OCI-LY7 (cell line): ENCODE measurements at regions not wholly inside any gene's neighbourhood (a gene's known extent, or its start where the extent isn't known, plus 50 kb on each side); places are given as distances from the start of the nearest gene placed in this dataset.
A peak's percentile ranks its signal among the peaks of the same experiment; 100 is the strongest.

Source experiments
- BruUV-seq: library from RNA; stranded (reverse); fragments of 400-500 nt; replicated peaks from 2 replicates; lab custom pipeline; 2021; lab: Mats Ljungman, UMichigan
- CTCF ChIA-PET: fragments of 300-600 bp; sonication (Branson Sonifier 250); formaldehyde crosslinking; loops from one replicate; lab custom pipeline; 2022; ENCODE audit warnings: antibody characterized with exemption; ENCODE audit not compliant: unreplicated experiment; lab: Charles Lee
- POLR2A ChIA-PET: fragments of 300-600 bp; sonication (Branson Sonifier 250); formaldehyde crosslinking; loops from one replicate; lab custom pipeline; 2022; ENCODE audit warnings: antibody characterized with exemption; lab: Charles Lee
- DNase-seq: peaks from one replicate; pipeline ENCODE4 v3.0.0-alpha.2; 2015; ENCODE audit warnings: low spot score
- H2AFZ ChIP-seq: fragments of 200-600 bp; sonication (generic), shearing (Covaris generic); 2 replicates; pipeline ENCODE4 v1.6.1; 2014; ENCODE audit warnings: mild to moderate bottlenecking, antibody characterized with exemption, low read length, moderate library complexity
- H3K27ac ChIP-seq: fragments of 200-600 bp; sonication (generic); 2 replicates; pipeline ENCODE4 v1.5.1; 2014; ENCODE audit warnings: mixed run types, low read depth, mild to moderate bottlenecking, moderate library complexity, low read length, inconsistent platforms; ENCODE audit not compliant: poor library complexity, severe bottlenecking
- H3K36me3 ChIP-seq: fragments of 200-600 bp; sonication (generic); 2 replicates; pipeline ENCODE4 v1.6.1; 2014; ENCODE audit warnings: mild to moderate bottlenecking, antibody characterized with exemption, low read length, moderate library complexity, mixed read lengths; ENCODE audit not compliant: insufficient read depth
- H3K4me1 ChIP-seq: fragments of 200-600 bp; sonication (generic); 2 replicates; pipeline ENCODE4 v1.5.1; 2014; ENCODE audit warnings: mild to moderate bottlenecking, low read length; ENCODE audit not compliant: insufficient read depth, poor library complexity, severe bottlenecking
- H3K4me2 ChIP-seq: fragments of 200-600 bp; sonication (generic); 2 replicates; pipeline ENCODE4 v1.6.1; 2014; ENCODE audit warnings: mild to moderate bottlenecking, low read length
- H3K4me3 ChIP-seq: fragments of 200-600 bp; sonication (generic); 2 replicates; pipeline ENCODE4 v1.5.1; 2014; ENCODE audit warnings: mild to moderate bottlenecking, low read depth, low read length; ENCODE audit not compliant: poor library complexity, severe bottlenecking
- H3K79me2 ChIP-seq: fragments of 200-600 bp; sonication (generic); 2 replicates; pipeline ENCODE4 v1.6.1; 2016; ENCODE audit warnings: low read depth, mild to moderate bottlenecking, low read length, moderate library complexity, mixed read lengths; ENCODE audit not compliant: insufficient read depth
- H3K9me2 ChIP-seq: fragments of 200-600 bp; sonication (generic); 2 replicates; pipeline ENCODE4 v1.6.1; 2016; ENCODE audit warnings: mild to moderate bottlenecking, low read length, mixed read lengths; ENCODE audit not compliant: insufficient read depth
- H3K9me3 ChIP-seq: fragments of 200-600 bp; sonication (generic); 2 replicates; pipeline ENCODE4 v1.6.1; 2014; ENCODE audit warnings: mild to moderate bottlenecking, mixed run types, low read length, mixed read lengths
- H4K20me1 ChIP-seq: fragments of 200-600 bp; sonication (generic); 2 replicates; pipeline ENCODE4 v1.6.1; 2014; ENCODE audit warnings: mild to moderate bottlenecking, antibody characterized with exemption, low read length, moderate library complexity, mixed read lengths; ENCODE audit not compliant: insufficient read depth
- CTCF ChIP-seq: fragments of 200-600 bp; sonication (generic); conservative IDR thresholded peaks from 2 replicates; pipeline ENCODE4 v1.5.1; 2014; ENCODE audit warnings: mild to moderate bottlenecking, antibody characterized with exemption, low read length, moderate library complexity, mixed read lengths
- EZH2phosphoT487 ChIP-seq: fragments of 200-600 bp; sonication (generic); IDR thresholded peaks from 2 replicates; pipeline ENCODE4 v1.6.1; 2018; ENCODE audit warnings: low read depth, borderline replicate concordance, mild to moderate bottlenecking, mixed run types, antibody characterized with exemption, low read length, moderate library complexity, mixed read lengths
- intact Hi-C: fragments of 100-400 bp; cut with micrococcal nuclease; formaldehyde crosslinking; loops from one replicate; pipeline ENCODE4 v1.10.0; 2022; ENCODE audit not compliant: unreplicated experiment

- Histone ChIP-seq H3K4me2 (peak overlapping the region; percentile 61), H3K4me1 (peaks cover 12% of the 10 kb centered on the region), H3K27ac (peak overlapping the region; percentile 51), H4K20me1 (no peaks in the 10 kb centered on the region), H3K4me3 (peak overlapping the region; percentile 9), H3K9me2 (no peaks in the 10 kb centered on the region), H3K79me2 (no peaks in the 10 kb centered on the region), H2AFZ (peak overlapping the region; percentile 85), H3K9me3 (peaks cover 15% of the 10 kb centered on the region), H3K36me3 (no peaks in the 10 kb centered on the region)
- ChIA-PET CTCF (no interaction called here), POLR2A (interaction anchor here (0.6 to 2.4 kb wide), 7 partner anchors 10 to 391 kb away, joined by 3 to 11 read pairs (median 4); no protein-coding TSS in a partner anchor)
- intact Hi-C loops = no loop called here
- TF ChIP-seq CTCF = no peak
- TF ChIP-seq EZH2phosphoT487 = no peak
- peak; percentile 26 for DNase-seq
- BruUV-seq = no TSS peak
Measured at GRCh38 chr6:137405806-137406205, 88.4 kb downstream of the OLIG3 start.

GRCh38 chr6:137403855-137404254 lies 90.3 kb downstream of the OLIG3 start:
- POLR2A ChIA-PET = no interaction called here
- no peak overlapping the region for H2AFZ ChIP-seq
- H3K36me3 ChIP-seq = no peaks in the 10 kb centered on the region
- H3K79me2 ChIP-seq = no peaks in the 10 kb centered on the region
- H3K9me2 ChIP-seq = no peaks in the 10 kb centered on the region
- intact Hi-C loops = no loop called here
- no peaks in the 10 kb centered on the region for H4K20me1 ChIP-seq
- no TSS peak for BruUV-seq
- CTCF ChIA-PET = no interaction called here
- TF ChIP-seq CTCF (no peak), EZH2phosphoT487 (no peak)
- peaks cover 12% of the 10 kb centered on the region for H3K4me1 ChIP-seq
- no peak overlapping the region for H3K4me2 ChIP-seq
- no peak for DNase-seq
- no peak overlapping the region for H3K4me3 ChIP-seq
- no peak overlapping the region for H3K27ac ChIP-seq
- peaks cover 15% of the 10 kb centered on the region for H3K9me3 ChIP-seq

DNA sequence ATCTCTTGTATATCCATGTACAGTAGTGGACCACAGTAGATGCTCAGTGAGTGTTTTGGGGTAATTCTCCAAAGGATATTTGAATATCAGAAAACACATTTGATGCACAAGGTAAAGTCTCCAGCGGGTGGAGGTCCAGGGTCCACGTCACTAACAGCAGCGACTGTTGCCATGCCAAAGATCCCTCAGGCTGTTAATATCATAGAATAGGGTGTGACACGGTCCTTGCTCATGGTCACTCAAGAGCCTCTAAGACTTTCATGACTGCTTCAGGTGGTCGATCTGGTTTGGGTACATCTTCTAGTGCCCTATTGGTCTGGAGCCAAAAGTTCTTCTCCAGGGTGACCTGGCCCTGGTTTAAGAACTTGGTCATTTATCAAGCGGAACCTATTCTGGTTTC lies 90.8 kb downstream of the OLIG3 start:
- Histone ChIP-seq H3K4me1 (peaks cover 12% of the 10 kb centered on the region), H3K79me2 (no peaks in the 10 kb centered on the region), H3K4me2 (no peak overlapping the region), H3K36me3 (no peaks in the 10 kb centered on the region), H3K9me2 (no peaks in the 10 kb centered on the region), H3K4me3 (no peak overlapping the region), H3K27ac (no peak overlapping the region), H4K20me1 (no peaks in the 10 kb centered on the region), H2AFZ (no peak overlapping the region), H3K9me3 (peaks cover 15% of the 10 kb centered on the region)
- POLR2A ChIA-PET = no interaction called here
- no TSS peak for BruUV-seq
- no peak for DNase-seq
- CTCF ChIA-PET = no interaction called here
- TF ChIP-seq EZH2phosphoT487 (no peak), CTCF (no peak)
- intact Hi-C loops = no loop called here
